A549 (cell line): ENCODE measurements at regions not wholly inside any gene's neighbourhood (a gene's known extent, or its start where the extent isn't known, plus 50 kb on each side); places are given as distances from the start of the nearest gene placed in this dataset.

Experiments
- BHLHE40 ChIP-seq: IDR thresholded peaks from 2 replicates; pipeline ENCODE4 v1.6.1; 2012; ENCODE audit warnings: low read depth, low read length, inconsistent platforms
- CBX2 ChIP-seq: fragments of 200-600 bp; sonication (generic); IDR thresholded peaks from 2 replicates; pipeline ENCODE4 v1.6.1; 2016; ENCODE audit warnings: low read depth, mild to moderate bottlenecking, borderline replicate concordance
- HMGXB4 ChIP-seq: fragments of 250-450 bp; sonication (Bioruptor Pico); IDR thresholded peaks from 2 replicates; pipeline ENCODE4 v1.5.0; 2021; ENCODE audit warnings: mild to moderate bottlenecking, moderate library complexity, borderline replicate concordance
- POLR2A ChIP-seq: IDR thresholded peaks from 2 replicates; pipeline ENCODE4 v1.6.1; 2012; ENCODE audit warnings: mild to moderate bottlenecking, low read length
- TF ChIP-seq, protein P1 (sequence below): fragments of >200 bp; sonication (Bioruptor Twin); formaldehyde crosslinking; IDR thresholded peaks from 3 replicates; pipeline ENCODE4 v1.5.1; 2016

- TF ChIP-seq CBX2 (no peak), BHLHE40 (no peak), POLR2A (no peak), HMGXB4 (no peak)
- TF ChIP-seq, protein P1, sequence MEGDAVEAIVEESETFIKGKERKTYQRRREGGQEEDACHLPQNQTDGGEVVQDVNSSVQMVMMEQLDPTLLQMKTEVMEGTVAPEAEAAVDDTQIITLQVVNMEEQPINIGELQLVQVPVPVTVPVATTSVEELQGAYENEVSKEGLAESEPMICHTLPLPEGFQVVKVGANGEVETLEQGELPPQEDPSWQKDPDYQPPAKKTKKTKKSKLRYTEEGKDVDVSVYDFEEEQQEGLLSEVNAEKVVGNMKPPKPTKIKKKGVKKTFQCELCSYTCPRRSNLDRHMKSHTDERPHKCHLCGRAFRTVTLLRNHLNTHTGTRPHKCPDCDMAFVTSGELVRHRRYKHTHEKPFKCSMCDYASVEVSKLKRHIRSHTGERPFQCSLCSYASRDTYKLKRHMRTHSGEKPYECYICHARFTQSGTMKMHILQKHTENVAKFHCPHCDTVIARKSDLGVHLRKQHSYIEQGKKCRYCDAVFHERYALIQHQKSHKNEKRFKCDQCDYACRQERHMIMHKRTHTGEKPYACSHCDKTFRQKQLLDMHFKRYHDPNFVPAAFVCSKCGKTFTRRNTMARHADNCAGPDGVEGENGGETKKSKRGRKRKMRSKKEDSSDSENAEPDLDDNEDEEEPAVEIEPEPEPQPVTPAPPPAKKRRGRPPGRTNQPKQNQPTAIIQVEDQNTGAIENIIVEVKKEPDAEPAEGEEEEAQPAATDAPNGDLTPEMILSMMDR: no peak
These were observed 96.2 kb upstream of the HAAO start for GRCh38 chr2:42888321-42889245.
